GM19240 (cell line): ENCODE measurements at regions not wholly inside any gene's neighbourhood (a gene's known extent, or its start where the extent isn't known, plus 50 kb on each side); places are given as distances from the start of the nearest gene placed in this dataset.

Source experiments
- DNase-seq: peaks from one replicate; pipeline ENCODE4 v3.0.0; 2011; ENCODE audit warnings: low spot score; ENCODE audit not compliant: insufficient read length

DNA sequence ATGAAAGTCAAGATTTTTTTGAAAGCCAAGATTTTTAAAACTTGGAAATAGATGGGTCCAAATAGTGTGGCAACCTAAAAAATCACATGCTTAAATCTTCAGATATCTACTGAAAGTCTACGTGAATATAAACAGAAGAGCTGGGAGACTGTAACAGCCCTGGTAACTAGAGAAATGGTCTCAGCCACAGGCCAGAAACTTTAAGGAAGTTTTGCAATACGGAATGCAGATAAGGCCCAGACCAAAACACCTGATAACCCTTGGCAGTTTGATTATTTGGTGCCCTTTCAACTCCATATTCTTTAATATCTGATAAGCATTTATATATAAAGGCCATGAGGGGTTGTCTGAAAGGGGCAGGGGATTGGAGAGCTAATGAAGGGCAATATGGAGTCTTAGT lies 537.3 kb upstream of the TGFBR2 start:
- no peak for DNase-seq

DNA sequence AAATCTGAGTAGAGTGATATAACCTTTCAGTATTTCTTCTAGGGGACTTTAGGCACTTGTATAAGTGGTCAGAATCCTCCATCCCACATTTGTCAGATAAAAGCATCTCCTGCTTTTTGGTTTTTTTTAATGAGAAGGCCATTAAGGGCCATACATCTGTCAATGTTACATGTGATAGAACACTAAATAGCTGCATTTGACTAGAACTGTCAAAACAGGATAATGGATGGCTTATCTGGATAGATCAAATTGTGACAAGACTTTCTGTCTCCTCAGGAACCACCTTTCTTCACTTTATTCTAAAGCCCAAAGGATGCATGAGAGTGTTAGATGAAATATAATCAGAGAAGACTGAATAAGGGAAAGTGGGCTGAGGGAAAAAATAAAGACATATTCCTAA lies 533.4 kb upstream of the TGFBR2 start:
- no peak for DNase-seq

DNA sequence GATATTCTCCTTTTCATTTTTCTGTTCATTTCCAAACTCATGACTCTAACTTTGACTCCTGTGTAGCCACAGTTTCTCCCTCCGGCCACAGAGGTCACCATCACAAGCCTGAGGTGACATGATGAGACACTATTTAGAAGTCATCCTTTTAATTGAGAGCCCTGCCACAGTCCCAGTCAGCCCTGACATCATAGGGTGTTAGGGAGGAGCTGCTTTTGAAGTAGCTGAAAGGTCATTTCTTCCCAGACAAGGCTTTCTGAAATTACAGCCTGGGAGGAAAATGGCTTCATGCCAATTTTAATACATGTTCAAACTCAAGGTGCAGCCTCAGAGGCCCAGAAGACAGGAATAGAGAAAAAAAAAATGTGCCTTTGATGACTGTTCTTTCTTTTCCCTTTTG lies 532.8 kb upstream of the TGFBR2 start:
- no peak for DNase-seq

DNA sequence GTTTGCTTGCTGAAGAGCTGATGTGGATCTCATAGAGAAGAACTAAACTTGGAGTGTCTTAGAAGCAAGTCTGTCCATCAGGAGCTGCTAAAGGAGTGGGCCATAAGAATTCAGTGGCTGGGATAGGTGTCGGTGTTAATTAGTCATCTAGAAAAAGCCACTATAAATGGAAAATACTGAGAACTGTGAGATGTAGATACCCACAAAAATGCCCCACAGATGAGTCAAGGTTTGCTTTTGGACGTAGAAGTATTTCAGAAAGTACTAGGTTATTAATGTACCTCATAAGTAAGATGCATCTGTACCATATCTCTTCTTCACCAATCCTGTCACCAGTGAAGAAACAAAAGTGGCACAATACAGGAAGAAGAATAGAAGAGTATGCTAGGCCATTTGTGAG lies 530.9 kb upstream of the TGFBR2 start:
- DNase-seq = no peak

DNA sequence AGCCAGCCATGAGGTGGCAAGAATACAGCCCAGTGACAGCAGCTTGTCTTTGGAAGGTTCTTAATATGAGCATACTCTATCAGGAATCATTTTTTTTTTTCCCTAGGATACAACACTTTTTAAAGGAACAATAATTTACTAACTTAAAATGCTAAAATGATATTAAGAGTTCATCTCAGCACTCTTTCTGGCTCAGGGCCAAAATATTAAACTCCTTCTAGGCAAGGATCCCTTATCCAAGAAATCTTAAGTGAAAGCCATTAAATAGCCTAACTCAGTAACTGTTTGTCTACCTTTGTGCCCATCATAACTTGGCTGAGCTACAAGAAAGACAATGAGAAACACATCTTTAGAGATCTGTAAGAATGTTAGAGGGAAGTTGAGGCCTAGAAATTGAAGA lies 529.5 kb upstream of the TGFBR2 start:
- no peak for DNase-seq

DNA sequence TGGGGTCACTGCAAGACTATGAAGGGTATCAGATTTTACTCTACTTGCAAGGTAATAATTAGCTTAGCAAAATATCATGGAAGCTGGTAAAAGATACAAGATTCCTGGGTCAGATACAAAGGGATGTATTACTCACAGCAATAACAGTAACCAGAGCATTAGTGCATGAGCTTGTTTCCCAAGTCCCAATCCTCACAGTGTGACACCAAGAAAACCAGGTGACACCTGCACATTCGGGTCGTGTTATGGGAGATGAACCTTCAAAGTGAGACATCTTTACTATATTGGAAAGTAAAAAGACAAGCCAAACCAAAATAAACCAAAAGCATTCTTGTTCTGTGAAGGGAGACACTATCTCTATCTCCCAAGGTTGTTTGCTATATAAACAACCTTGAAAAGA lies 528.7 kb upstream of the TGFBR2 start:
- no peak for DNase-seq

DNA sequence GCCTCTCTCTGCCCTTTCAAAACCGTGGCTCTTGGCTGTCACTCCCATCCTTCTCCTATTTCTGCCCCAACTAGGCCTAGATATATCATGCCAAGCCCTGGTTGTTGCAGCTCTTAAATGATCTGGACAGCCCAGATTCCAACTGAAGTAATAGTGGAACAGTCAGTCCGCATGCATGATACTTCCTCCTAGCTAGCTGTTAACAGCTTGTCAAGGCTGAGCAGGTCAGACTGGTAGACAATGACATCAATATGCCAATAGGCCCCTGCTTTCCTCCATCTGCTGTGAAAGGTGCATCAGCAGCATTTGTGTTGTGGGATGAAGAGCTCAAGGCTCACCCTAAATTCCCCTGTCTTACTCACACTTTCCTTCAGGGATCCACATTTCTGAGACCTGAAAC lies 527.7 kb upstream of the TGFBR2 start:
- DNase-seq = no peak

DNA sequence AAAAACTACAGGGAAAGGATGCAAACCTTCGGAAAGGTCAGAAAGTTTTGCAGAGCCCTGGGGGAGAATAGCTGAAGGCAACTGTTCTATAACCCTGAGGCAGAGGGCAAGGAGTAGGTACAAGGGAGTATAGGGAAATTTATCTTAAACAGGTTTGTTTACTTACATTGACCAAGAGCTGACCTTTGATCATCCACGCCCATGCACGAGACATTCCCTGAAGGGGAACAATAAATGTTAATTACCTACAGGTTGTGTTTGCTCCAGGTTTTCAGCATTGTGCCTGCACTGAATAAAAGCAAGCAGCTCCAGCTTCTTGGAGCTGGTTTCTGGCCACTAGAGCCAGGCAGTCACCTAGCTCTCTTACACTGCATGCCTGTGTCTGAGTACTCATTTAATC lies 524.5 kb upstream of the TGFBR2 start:
- DNase-seq = no peak

DNA sequence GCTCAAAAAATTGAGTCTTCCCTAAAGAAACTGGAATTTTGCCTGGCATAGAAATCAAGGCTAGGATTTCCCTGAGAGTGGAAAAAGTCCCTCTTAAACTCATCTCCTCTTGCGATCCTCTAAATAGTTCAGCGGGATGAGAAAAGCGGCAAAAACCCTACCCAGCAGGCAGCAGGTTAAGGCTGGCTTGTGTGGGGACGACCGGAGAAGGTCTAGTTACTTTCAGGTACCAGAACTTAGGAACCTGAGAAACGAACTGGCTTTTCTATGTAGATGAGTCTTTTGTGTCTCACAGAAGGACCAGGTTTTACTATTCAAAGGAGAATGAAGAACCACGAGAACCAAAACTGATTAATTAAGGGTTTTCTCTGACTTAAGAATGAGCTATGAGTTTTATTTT lies 523.7 kb upstream of the TGFBR2 start:
- no peak for DNase-seq

DNA sequence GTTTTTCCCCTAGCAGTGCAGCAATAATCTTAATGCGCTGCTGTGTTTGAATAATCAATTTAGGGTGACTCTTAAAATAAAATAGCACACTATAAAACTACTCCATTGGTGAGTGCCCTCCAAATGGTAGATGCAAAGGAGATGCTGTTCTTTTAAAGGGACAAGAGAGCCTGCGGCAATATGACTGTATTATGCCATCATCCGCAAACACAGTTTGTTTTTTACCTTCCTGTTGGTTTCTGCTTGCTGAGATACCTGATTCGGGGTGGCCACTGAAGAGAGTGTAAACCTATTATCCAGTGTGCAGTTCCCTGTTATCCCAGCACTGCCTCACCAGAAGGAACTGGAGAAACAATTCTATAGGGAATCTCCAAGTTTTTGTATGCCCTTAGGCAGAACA lies 523.1 kb upstream of the TGFBR2 start:
- no peak for DNase-seq

DNA sequence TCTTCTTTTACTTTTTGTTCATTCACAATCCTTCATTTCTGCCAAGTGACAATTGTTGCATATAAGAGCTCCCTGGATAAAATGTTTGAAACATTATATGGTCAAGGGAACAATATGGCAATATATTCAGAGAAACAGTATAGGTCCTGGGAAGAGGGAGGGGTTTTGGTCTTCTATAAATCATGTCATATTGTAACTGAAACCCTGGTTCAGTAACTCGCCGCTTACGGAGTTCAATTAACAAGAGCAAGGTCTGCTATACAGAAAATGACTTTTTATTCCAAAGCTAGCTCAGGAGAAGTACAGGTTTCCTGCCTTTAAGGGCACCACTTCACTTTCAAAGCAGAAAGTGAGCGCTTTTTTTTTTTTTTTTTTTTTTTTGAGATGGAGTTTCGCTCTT lies 522.1 kb upstream of the TGFBR2 start:
- DNase-seq = no peak

DNA sequence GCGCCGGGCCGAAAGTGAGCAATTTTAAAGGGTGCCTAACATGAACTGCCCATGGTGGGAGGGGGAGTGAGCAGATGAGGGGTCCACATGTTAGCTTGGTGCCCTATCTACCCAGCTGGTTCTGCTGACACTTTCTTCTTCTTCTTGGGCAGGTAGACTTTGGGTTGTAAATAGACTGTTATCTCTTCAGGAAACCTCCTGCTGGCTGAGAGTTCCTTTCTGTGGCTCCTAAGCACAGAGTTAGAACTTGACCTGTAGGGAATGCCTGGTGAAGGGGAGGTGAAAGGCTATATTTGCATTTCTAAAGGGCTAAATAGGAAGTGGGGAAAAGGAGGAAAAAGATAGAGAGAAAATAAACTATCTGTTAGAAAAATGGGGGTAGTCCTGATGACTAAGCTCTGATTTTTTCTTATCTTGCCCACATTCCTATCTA lies 521.4 kb upstream of the TGFBR2 start:
- no peak for DNase-seq

DNA sequence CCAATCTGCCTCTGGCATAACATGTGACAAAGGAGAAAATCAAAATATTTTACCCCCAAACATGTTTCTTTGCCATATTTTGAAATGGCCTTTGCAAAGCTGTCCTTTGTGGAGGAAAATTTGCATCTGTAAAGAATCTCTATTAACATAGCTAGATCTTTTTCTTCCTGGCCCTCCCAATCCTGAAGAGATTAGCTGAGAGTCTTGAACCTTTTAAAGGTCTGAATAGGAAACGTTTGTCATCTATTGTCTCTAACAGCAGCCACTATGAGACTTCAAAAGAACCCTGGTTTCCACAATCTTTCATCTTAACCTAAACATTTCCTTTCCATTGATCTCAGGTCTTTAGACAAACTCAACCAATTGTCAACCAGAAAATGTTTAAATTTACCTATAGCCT lies 520.9 kb upstream of the TGFBR2 start:
- no peak for DNase-seq

DNA sequence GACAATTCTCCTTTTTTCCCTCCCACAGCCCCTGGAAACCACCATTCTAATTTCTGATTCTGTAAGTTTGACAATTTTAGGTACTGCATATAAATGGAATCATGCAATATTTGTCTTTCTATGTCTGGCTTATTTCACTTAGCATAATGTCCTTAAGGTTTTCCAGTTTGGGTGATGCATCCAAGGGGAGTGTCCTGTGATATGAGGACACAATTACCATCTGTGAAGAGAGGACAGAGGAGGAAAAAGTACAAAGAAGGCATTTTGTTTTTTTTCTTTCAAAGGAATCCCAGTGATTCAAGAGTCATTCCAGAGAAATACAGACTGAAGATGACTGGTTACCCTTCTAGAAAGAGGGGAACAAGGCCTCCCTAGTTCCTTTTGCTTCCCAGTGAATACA lies 514.7 kb upstream of the TGFBR2 start:
- no peak for DNase-seq

DNA sequence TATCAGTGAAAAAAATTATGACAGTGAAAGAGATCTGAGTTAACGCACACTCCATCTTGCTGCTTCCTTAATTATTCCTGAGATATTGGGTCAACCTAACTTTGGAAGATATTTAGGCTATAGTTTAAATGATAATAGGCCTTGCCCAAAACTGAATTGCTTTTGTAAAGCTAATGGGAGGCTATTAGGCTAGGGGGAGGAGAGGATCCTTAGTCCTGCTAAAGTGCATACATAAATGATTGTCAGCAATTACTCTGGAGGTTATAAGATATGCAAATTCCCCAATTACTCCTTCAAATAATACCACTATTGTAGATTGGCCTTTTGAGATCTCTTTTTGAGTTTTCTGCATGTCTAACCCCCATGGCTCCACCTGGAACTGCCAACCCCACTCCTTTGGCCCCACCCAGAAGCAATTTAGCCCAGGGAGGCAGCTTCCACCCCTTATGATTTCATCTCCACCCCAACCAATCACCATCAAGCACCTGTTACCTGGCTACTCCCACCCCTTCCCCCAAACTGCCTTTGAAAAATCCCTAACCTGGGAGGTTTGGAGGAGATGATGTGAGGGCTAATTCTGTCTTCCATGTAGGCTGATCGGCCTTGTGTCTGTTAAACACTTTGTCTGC lies 509.3 kb upstream of the TGFBR2 start:
- no peak for DNase-seq

DNA sequence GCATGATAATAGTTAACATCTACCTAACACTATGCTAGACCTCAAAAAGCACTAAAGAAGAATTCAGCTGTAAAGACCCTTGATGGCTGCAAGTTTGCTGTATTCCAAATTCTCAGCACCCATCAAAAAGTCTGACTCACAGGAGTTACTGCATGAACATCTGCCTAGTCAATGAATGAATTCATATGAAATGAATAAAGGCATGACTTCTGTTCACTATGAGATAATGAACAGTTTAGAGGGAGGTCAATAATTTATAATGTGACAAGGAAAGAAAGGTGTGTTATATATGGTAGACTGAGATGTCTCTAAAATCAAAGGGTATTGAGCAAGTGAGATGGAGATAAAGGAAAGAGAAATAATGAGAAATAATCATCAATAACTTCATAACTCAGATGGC lies 508.2 kb upstream of the TGFBR2 start:
- no peak for DNase-seq

DNA sequence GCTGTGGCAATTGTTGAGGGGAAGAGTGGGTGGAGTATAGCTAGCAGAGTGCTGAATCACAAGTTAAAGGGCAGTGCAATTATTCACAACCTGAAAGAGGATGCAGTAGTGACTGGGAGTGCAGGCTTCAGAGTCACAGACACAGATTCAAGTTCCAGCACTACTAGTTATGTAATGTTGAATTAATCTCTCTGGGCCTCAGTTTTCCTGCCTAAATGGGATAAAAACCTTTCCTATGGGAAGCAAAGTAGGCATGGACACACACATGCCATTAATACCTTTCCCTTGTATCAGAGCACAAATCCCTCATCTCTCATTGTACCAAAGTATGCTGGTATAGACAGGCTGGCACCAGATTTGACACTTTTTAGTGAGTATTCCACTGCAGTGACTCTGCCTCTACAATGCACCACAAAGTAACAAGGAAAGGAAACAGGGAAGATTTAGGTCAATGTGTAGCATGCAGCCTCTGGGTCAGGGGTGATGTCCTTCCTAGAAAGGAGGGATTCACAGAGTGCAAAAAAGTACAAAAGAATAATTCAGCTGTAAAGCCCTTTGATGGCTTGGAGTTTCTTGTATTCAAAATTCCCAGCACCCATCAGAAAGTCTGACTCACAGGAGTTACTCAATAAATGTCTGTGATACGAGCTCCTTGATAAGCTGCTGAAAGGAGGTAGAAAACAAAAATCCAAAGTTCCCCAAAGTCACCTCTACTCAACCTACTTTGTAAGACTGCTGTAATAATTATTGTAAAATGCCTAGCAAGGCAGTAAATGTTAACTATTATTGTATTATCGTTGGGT lies 507.5 kb upstream of the TGFBR2 start:
- DNase-seq = no peak

DNA sequence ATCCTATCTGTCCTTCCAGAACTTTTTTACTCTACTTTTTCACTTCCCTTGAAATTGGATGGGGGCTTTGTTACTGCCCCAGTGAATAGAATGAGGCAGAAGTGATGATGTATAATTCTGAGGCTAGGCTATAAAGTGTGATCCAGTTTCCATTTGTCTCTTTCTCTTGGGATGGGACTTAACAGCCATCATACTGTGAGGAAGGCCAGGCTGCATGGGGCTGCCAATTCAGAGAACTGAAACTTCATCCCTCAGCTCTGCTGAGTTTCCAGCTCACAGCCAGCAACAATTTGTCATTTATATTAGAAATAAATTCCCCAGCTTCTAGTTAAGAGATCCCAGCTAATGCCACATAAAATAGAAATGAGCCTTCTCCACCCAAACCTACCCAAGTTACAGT lies 504.0 kb upstream of the TGFBR2 start:
- DNase-seq = no peak

DNA sequence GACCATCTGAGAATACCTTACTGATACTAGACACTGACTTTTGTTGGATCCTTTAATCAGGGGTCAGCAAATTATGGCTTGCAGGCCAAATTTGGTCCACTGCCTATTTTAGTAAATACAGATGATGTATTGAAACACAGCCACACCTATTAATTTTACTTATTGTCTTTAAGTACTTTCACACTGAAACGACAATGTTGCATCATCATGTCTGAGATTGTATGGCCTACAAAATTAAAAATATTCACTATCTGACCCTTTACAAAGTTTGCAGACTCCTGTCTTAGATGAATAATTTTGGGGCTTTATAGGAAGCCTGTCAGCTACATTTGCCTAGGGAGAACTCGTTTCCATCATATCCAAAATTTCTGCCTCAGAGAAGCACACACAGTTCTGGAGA lies 503.2 kb upstream of the TGFBR2 start:
- DNase-seq = no peak

DNA sequence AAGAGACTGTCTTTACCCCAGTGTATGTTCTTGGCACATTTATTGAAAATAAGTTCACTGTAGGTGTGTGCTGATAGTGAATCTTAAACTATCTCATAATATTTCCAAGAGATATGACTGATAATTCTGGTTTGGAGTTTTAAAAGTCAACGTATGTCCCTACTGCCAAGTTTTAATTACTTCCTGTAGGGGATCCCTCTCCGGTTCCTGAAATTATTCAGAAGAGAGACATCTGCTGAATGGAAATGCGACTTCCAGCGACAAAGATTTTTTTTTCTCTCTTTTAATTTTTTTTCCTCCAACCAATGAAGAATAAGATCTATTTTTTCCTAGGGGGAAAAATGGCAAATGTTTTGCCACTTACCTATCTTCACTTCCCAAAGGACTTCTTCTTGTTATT lies 498.9 kb upstream of the TGFBR2 start:
- DNase-seq = no peak

DNA sequence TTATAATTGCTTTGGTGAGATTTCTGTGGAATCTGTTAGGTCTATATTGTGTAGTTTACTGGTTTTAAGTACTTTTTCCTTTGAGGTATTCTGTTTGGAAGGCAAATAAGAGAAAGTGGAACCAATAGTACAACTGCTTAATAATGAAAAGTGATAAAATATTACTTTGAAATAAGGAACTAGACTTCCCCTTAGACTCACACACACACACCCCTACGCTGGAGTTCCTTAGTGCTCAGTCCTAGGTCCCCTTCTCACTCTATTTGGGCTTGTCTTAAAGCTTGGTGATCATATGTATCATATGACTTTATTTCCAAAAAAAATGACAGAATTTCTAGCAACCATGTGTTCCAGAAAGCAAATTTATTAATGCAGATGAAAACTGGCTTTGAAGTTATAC lies 494.0 kb upstream of the TGFBR2 start:
- no peak for DNase-seq

DNA sequence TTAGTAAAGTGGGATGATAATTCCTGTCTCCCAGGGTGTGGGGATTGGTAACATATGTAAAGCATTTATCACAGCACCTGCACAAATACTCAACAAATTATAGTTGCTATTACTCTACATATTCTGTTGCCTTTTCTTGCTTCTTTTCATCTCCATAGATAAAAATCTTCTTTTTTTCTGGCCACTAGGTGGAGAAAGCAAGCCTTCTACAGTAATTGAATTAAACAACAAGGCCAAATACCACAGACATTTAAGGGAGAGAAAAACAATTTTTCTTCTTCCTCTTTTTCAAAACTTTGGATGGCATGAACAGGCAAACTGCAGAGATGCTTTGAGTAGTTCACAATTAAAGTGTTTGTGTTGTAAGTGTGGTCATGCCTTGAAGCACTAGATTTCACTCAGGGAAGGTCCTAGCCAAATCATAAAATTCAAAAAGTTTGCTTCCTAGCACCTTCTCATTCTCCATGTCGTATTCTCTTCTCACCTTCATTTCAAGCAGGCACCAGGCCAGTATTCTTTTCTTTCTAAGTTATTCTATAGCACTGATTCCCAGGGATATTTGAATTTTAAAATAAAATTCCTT lies 493.4 kb upstream of the TGFBR2 start:
- no peak for DNase-seq

DNA sequence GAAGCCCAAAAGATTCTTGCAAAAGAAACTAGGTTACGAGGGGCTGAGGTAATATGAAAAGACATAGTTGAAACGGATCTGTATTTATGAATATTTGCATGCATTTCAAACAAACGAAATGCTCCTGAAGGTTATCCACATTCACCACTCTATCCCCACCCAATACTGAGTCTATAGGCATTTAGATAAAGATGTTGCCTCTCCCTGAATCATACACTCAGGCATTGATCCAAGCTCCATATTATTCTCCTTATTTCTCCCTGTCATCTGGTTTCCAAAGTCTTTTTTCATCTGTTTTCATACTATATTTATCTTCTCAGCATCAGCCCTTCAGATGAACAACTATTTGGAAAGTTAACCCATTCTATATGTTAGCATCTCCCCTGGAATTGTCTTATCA lies 492.5 kb upstream of the TGFBR2 start:
- DNase-seq = no peak
